ENCODE measurements at regions not wholly inside any gene's neighbourhood (a gene's known extent, or its start where the extent isn't known, plus 50 kb on each side); places are given as distances from the start of the nearest gene placed in this dataset.

- no peak overlapping the region for H3K27ac Mint-ChIP-seq
- H3K4me3 Mint-ChIP-seq, result no peak overlapping the region
- ATAC-seq (replicated peaks in 1 of 2) (no peak), DNase-seq (no peak)
- peaks cover 23% of the 10 kb centered on the region for H3K27me3 Mint-ChIP-seq (ENCODE audit: low read depth)
- no peaks in the 10 kb centered on the region for H3K36me3 Mint-ChIP-seq (ENCODE audit: insufficient read depth in 2 of 2)
- H3K9me3 Mint-ChIP-seq, result no peaks in the 10 kb centered on the region
- no peaks in the 10 kb centered on the region for H3K4me1 Mint-ChIP-seq (ENCODE audit: low read depth)
Measured at GRCh38 chr3:150251187-150252062, 156.7 kb upstream of the TSC22D2 start.

GRCh38 chr3:150249779-150250470 is 158.2 kb upstream of the TSC22D2 start:
- no peak overlapping the region for H3K4me3 Mint-ChIP-seq
- DNase-seq (no peak), ATAC-seq (replicated peaks in 1 of 2) (no peak)
- H3K27me3 Mint-ChIP-seq (ENCODE audit: low read depth), result peaks cover 33% of the 10 kb centered on the region
- no peak overlapping the region for H3K27ac Mint-ChIP-seq
- no peaks in the 10 kb centered on the region for H3K36me3 Mint-ChIP-seq (ENCODE audit: insufficient read depth in 2 of 2)
- no peaks in the 10 kb centered on the region for H3K9me3 Mint-ChIP-seq
- H3K4me1 Mint-ChIP-seq (ENCODE audit: low read depth), result no peaks in the 10 kb centered on the region

GRCh38 chr3:150248888-150249681 is 159.0 kb upstream of the TSC22D2 start:
- no peak overlapping the region for H3K4me3 Mint-ChIP-seq
- no peaks in the 10 kb centered on the region for H3K36me3 Mint-ChIP-seq (ENCODE audit: insufficient read depth in 2 of 2)
- H3K27ac Mint-ChIP-seq, result no peak overlapping the region
- DNase-seq (no peak), ATAC-seq (replicated peaks in 1 of 2) (no peak)
- no peaks in the 10 kb centered on the region for H3K9me3 Mint-ChIP-seq
- peaks cover 38% of the 10 kb centered on the region for H3K27me3 Mint-ChIP-seq (ENCODE audit: low read depth)
- no peaks in the 10 kb centered on the region for H3K4me1 Mint-ChIP-seq (ENCODE audit: low read depth)

GRCh38 chr3:150248116-150248887 is 159.8 kb upstream of the TSC22D2 start:
- DNase-seq (no peak), ATAC-seq (replicated peaks in 1 of 2) (no peak)
- Mint-ChIP-seq H3K4me1 (ENCODE audit: low read depth) (no peaks in the 10 kb centered on the region), H3K27ac (no peak overlapping the region), H3K9me3 (no peaks in the 10 kb centered on the region), H3K27me3 (ENCODE audit: low read depth) (peaks cover 46% of the 10 kb centered on the region), H3K4me3 (no peak overlapping the region), H3K36me3 (ENCODE audit: insufficient read depth in 2 of 2) (no peaks in the 10 kb centered on the region)

GRCh38 chr3:150247441-150247840 is 160.7 kb upstream of the TSC22D2 start:
- Mint-ChIP-seq H3K4me1 (ENCODE audit: low read depth) (no peaks in the 10 kb centered on the region), H3K27ac (no peak overlapping the region), H3K27me3 (ENCODE audit: low read depth) (peaks cover 50% of the 10 kb centered on the region), H3K4me3 (no peak overlapping the region), H3K36me3 (ENCODE audit: insufficient read depth in 2 of 2) (no peaks in the 10 kb centered on the region), H3K9me3 (no peaks in the 10 kb centered on the region)
- ATAC-seq (replicated peaks in 1 of 2) (no peak), DNase-seq (no peak)

- H3K9me3 Mint-ChIP-seq, result no peaks in the 10 kb centered on the region
- no peaks in the 10 kb centered on the region for H3K4me1 Mint-ChIP-seq (ENCODE audit: low read depth)
- H3K27me3 Mint-ChIP-seq (ENCODE audit: low read depth), result peaks cover 30% of the 10 kb centered on the region
- no peak overlapping the region for H3K4me3 Mint-ChIP-seq
- DNase-seq (no peak), ATAC-seq (replicated peaks in 1 of 2) (no peak)
- H3K36me3 Mint-ChIP-seq (ENCODE audit: insufficient read depth in 2 of 2), result no peaks in the 10 kb centered on the region
- no peak overlapping the region for H3K27ac Mint-ChIP-seq
Measured at GRCh38 chr3:150243466-150243865, 164.6 kb upstream of the TSC22D2 start.

GRCh38 chr3:150242220-150242936 is 165.7 kb upstream of the TSC22D2 start:
- H3K27ac Mint-ChIP-seq, result no peak overlapping the region
- peaks cover 30% of the 10 kb centered on the region for H3K27me3 Mint-ChIP-seq (ENCODE audit: low read depth)
- H3K4me3 Mint-ChIP-seq, result no peak overlapping the region
- ATAC-seq (replicated peaks in 1 of 2) (no peak), DNase-seq (no peak)
- no peaks in the 10 kb centered on the region for H3K4me1 Mint-ChIP-seq (ENCODE audit: low read depth)
- H3K9me3 Mint-ChIP-seq, result no peaks in the 10 kb centered on the region
- no peaks in the 10 kb centered on the region for H3K36me3 Mint-ChIP-seq (ENCODE audit: insufficient read depth in 2 of 2)

- Mint-ChIP-seq H3K36me3 (ENCODE audit: insufficient read depth in 2 of 2) (no peaks in the 10 kb centered on the region), H3K4me3 (no peak overlapping the region), H3K27me3 (ENCODE audit: low read depth) (peaks cover 23% of the 10 kb centered on the region), H3K9me3 (no peaks in the 10 kb centered on the region), H3K4me1 (ENCODE audit: low read depth) (no peaks in the 10 kb centered on the region), H3K27ac (no peak overlapping the region)
- DNase-seq (no peak), ATAC-seq (replicated peaks in 1 of 2) (no peak)
Measured at GRCh38 chr3:150240891-150241290, 167.2 kb upstream of the TSC22D2 start.

GRCh38 chr3:150239766-150240165 is 168.3 kb upstream of the TSC22D2 start:
- Mint-ChIP-seq H3K36me3 (ENCODE audit: insufficient read depth in 2 of 2) (no peaks in the 10 kb centered on the region), H3K9me3 (no peaks in the 10 kb centered on the region), H3K4me1 (ENCODE audit: low read depth) (no peaks in the 10 kb centered on the region), H3K27ac (no peak overlapping the region), H3K4me3 (no peak overlapping the region), H3K27me3 (ENCODE audit: low read depth) (peaks cover 18% of the 10 kb centered on the region)
- no peak for ATAC-seq (replicated peaks in 1 of 2)
- no peak for DNase-seq

GRCh38 chr3:150238995-150239619 is 169.0 kb upstream of the TSC22D2 start:
- Mint-ChIP-seq H3K27ac (no peak overlapping the region), H3K36me3 (ENCODE audit: insufficient read depth in 2 of 2) (no peaks in the 10 kb centered on the region), H3K9me3 (no peaks in the 10 kb centered on the region), H3K4me3 (no peak overlapping the region), H3K4me1 (ENCODE audit: low read depth) (no peaks in the 10 kb centered on the region), H3K27me3 (ENCODE audit: low read depth) (peaks cover 13% of the 10 kb centered on the region)
- DNase-seq (no peak), ATAC-seq (replicated peaks in 1 of 2) (no peak)

GRCh38 chr3:150238048-150238802 is 169.9 kb upstream of the TSC22D2 start:
- Mint-ChIP-seq H3K27me3 (ENCODE audit: low read depth) (peaks cover 4% of the 10 kb centered on the region), H3K4me3 (no peak overlapping the region), H3K4me1 (ENCODE audit: low read depth) (no peaks in the 10 kb centered on the region), H3K36me3 (ENCODE audit: insufficient read depth in 2 of 2) (no peaks in the 10 kb centered on the region), H3K27ac (no peak overlapping the region), H3K9me3 (no peaks in the 10 kb centered on the region)
- no peak for ATAC-seq (replicated peaks in 1 of 2)
- no peak for DNase-seq

Measured in activated T-cell treated with anti-CD3 and anti-CD28 coated beads, Interleukin-2, amount 50 U/mL, for 72 hours (primary cell).